GM23248 (cell line): ENCODE measurements at regions not wholly inside any gene's neighbourhood (a gene's known extent, or its start where the extent isn't known, plus 50 kb on each side); places are given as distances from the start of the nearest gene placed in this dataset.

Experiments used
- DNase-seq: peaks from one replicate; pipeline ENCODE4 v3.0.0-alpha.2; 2015
- H2AFZ ChIP-seq: fragments of 200-600 bp; sonication (generic); 2 replicates; pipeline ENCODE4 v1.6.1; 2016; ENCODE audit warnings: antibody characterized with exemption
- H3F3A ChIP-seq: fragments of 200-600 bp; sonication (generic); 2 replicates; pipeline ENCODE4 v1.6.1; 2016; ENCODE audit warnings: mild to moderate bottlenecking, antibody characterized with exemption, mixed run types; ENCODE audit not compliant: insufficient read depth
- H3K27ac ChIP-seq: fragments of 200-600 bp; sonication (generic); 2 replicates; pipeline ENCODE4 v1.5.1; 2016; ENCODE audit warnings: mild to moderate bottlenecking
- H3K27me3 ChIP-seq: fragments of 200-600 bp; sonication (generic); replicated peaks from 2 replicates; pipeline ENCODE4 v1.6.1; 2016; ENCODE audit warnings: mild to moderate bottlenecking; ENCODE audit not compliant: insufficient read depth
- H3K36me3 ChIP-seq: fragments of 200-600 bp; sonication (generic); 2 replicates; pipeline ENCODE4 v1.6.1; 2016; ENCODE audit warnings: low read depth, mild to moderate bottlenecking
- H3K4me1 ChIP-seq: fragments of 200-600 bp; sonication (generic); 2 replicates; pipeline ENCODE4 v1.6.1; 2016; ENCODE audit warnings: mild to moderate bottlenecking; ENCODE audit not compliant: insufficient read depth
- H3K4me2 ChIP-seq: fragments of 200-600 bp; sonication (generic); one replicate; pipeline ENCODE4 v1.6.1; 2016; ENCODE audit warnings: mild to moderate bottlenecking; ENCODE audit not compliant: unreplicated experiment
- H3K4me3 ChIP-seq: fragments of 200-600 bp; sonication (generic); 2 replicates; pipeline ENCODE4 v1.5.1; 2016; ENCODE audit warnings: mild to moderate bottlenecking
- H3K79me2 ChIP-seq: fragments of 200-600 bp; sonication (generic); 2 replicates; pipeline ENCODE4 v1.6.1; 2016; ENCODE audit warnings: mild to moderate bottlenecking; ENCODE audit not compliant: insufficient read depth
- H3K9ac ChIP-seq: fragments of 200-600 bp; sonication (generic); 2 replicates; pipeline ENCODE4 v1.6.1; 2016; ENCODE audit warnings: mild to moderate bottlenecking
- H3K9me2 ChIP-seq: fragments of 200-600 bp; sonication (generic); 2 replicates; pipeline ENCODE4 v1.6.1; 2016; ENCODE audit warnings: mixed run types, mild to moderate bottlenecking, moderate library complexity; ENCODE audit not compliant: insufficient read depth
- H3K9me3 ChIP-seq: fragments of 200-600 bp; sonication (generic); one replicate; pipeline ENCODE4 v1.6.1; 2017; ENCODE audit warnings: low read depth
- H4K20me1 ChIP-seq: fragments of 200-600 bp; sonication (generic); 2 replicates; pipeline ENCODE4 v1.6.0; 2016; ENCODE audit not compliant: insufficient read depth
- EZH2 ChIP-seq: fragments of 200-600 bp; sonication (generic); IDR thresholded peaks from 2 replicates; pipeline ENCODE4 v1.6.1; 2018; ENCODE audit warnings: antibody characterized with exemption, mild to moderate bottlenecking; ENCODE audit not compliant: insufficient read depth, poor library complexity, severe bottlenecking
- EZH2phosphoT487 ChIP-seq: fragments of 200-600 bp; sonication (generic); IDR thresholded peaks from 2 replicates; pipeline ENCODE4 v1.6.1; 2018; ENCODE audit warnings: antibody characterized with exemption, moderate library complexity, mild to moderate bottlenecking, low read depth; ENCODE audit not compliant: insufficient read depth
- WGBS, 2 experiments: methylation state at CpG; one replicate each; pipeline ENCODE4 v1.1.6; 2015 to 2017; ENCODE audit warnings: low lambda C conversion rate in 2 of 2, low coverage in 1 of 2; ENCODE audit errors: missing lambda C conversion rate in 2 of 2; 5-methylcytosine and 5-hydroxymethylcytosine counted together
- in situ Hi-C: fragments of 300-500 bp; cut with MboI; formaldehyde crosslinking; loops from 2 replicates; pipeline ENCODE4 v1.15.0; 2020

GRCh38 chr17:70483624-70484023 is 314.3 kb downstream of the KCNJ2 start:
- Histone ChIP-seq H3K9ac (no peak overlapping the region), H3K4me2 (no peak overlapping the region), H3K4me1 (no peaks in the 10 kb centered on the region), H3K9me3 (no peaks in the 10 kb centered on the region), H3K36me3 (no peaks in the 10 kb centered on the region), H3K27me3 (no peaks in the 10 kb centered on the region), H4K20me1 (no peaks in the 10 kb centered on the region), H3K27ac (no peak overlapping the region), H3K9me2 (no peaks in the 10 kb centered on the region), H3K79me2 (no peaks in the 10 kb centered on the region), H3K4me3 (no peak overlapping the region), H3F3A (no peaks in the 10 kb centered on the region), H2AFZ (no peak overlapping the region)
- no peak for DNase-seq
- TF ChIP-seq EZH2 (no peak), EZH2phosphoT487 (no peak)
- in situ Hi-C loops, result no loop called here
- 28 to 42% methylated on average over 3 of the region's 3 CpGs for WGBS, 2 experiments

- Histone ChIP-seq H3K36me3 (no peaks in the 10 kb centered on the region), H3F3A (no peaks in the 10 kb centered on the region), H3K9me2 (no peaks in the 10 kb centered on the region), H3K79me2 (no peaks in the 10 kb centered on the region), H3K4me2 (no peak overlapping the region), H3K4me3 (no peak overlapping the region), H3K9me3 (no peaks in the 10 kb centered on the region), H4K20me1 (no peaks in the 10 kb centered on the region), H3K27ac (no peak overlapping the region), H3K27me3 (no peaks in the 10 kb centered on the region), H2AFZ (no peak overlapping the region), H3K9ac (no peak overlapping the region), H3K4me1 (no peaks in the 10 kb centered on the region)
- in situ Hi-C loops, result no loop called here
- no peak for DNase-seq
- no peak for TF ChIP-seq EZH2phosphoT487
- 24 to 34% methylated on average over 3 to 4 of the region's 4 CpGs for WGBS, 2 experiments
Measured at GRCh38 chr17:70484050-70484449, 314.7 kb downstream of the KCNJ2 start.

- Histone ChIP-seq H3K36me3 (no peaks in the 10 kb centered on the region), H3K9me2 (no peaks in the 10 kb centered on the region), H3K4me1 (no peaks in the 10 kb centered on the region), H3K79me2 (no peaks in the 10 kb centered on the region), H3K9me3 (no peaks in the 10 kb centered on the region), H3F3A (no peaks in the 10 kb centered on the region), H3K27me3 (no peaks in the 10 kb centered on the region), H3K4me2 (no peak overlapping the region), H3K9ac (no peak overlapping the region), H4K20me1 (no peaks in the 10 kb centered on the region), H3K4me3 (no peak overlapping the region), H2AFZ (no peak overlapping the region), H3K27ac (no peak overlapping the region)
- no peak for DNase-seq
- 63 to 65% methylated on average over 7 of the region's 7 CpGs for WGBS, 2 experiments
- in situ Hi-C loops, result no loop called here
- no peak for TF ChIP-seq EZH2phosphoT487
- TF ChIP-seq EZH2, result no peak
Measured at GRCh38 chr17:70484496-70484895, 315.2 kb downstream of the KCNJ2 start.

- H3K4me1 ChIP-seq, result no peaks in the 10 kb centered on the region
- H3K9me3 ChIP-seq, result no peaks in the 10 kb centered on the region
- H3K4me2 ChIP-seq, result no peak overlapping the region
- no peak for DNase-seq
- H3K9ac ChIP-seq, result no peak overlapping the region
- no peaks in the 10 kb centered on the region for H4K20me1 ChIP-seq
- no peak overlapping the region for H3K27ac ChIP-seq
- H3K79me2 ChIP-seq, result no peaks in the 10 kb centered on the region
- no peak overlapping the region for H2AFZ ChIP-seq
- H3K36me3 ChIP-seq, result no peaks in the 10 kb centered on the region
- H3F3A ChIP-seq, result no peaks in the 10 kb centered on the region
- no peak overlapping the region for H3K4me3 ChIP-seq
- in situ Hi-C loops, result no loop called here
- 25 to 33% methylated on average over 2 of the region's 2 CpGs for WGBS, 2 experiments
- H3K9me2 ChIP-seq, result no peaks in the 10 kb centered on the region
- no peaks in the 10 kb centered on the region for H3K27me3 ChIP-seq
- TF ChIP-seq EZH2 (no peak), EZH2phosphoT487 (no peak)
Measured at GRCh38 chr17:70492368-70492767, 323.0 kb downstream of the KCNJ2 start.

GRCh38 chr17:70493277-70493874 is 324.0 kb downstream of the KCNJ2 start:
- in situ Hi-C loops, result no loop called here
- H3K4me1 ChIP-seq, result no peaks in the 10 kb centered on the region
- H3K4me2 ChIP-seq, result no peak overlapping the region

More at GRCh38 chr17:70493277-70493874, 324.0 kb downstream of the KCNJ2 start:
- H2AFZ ChIP-seq, result no peak overlapping the region
- DNase-seq, result no peak
- no peak overlapping the region for H3K9ac ChIP-seq
- H3K27ac ChIP-seq, result no peak overlapping the region
- H3F3A ChIP-seq, result no peaks in the 10 kb centered on the region
- no peaks in the 10 kb centered on the region for H3K79me2 ChIP-seq
- H3K4me3 ChIP-seq, result no peak overlapping the region
- H3K36me3 ChIP-seq, result no peaks in the 10 kb centered on the region
- no peaks in the 10 kb centered on the region for H4K20me1 ChIP-seq
- 43 to 49% methylated on average over 3 of the region's 3 CpGs for WGBS, 2 experiments
- no peaks in the 10 kb centered on the region for H3K27me3 ChIP-seq
- H3K9me2 ChIP-seq, result no peaks in the 10 kb centered on the region
- TF ChIP-seq EZH2 (no peak), EZH2phosphoT487 (no peak)
- no peaks in the 10 kb centered on the region for H3K9me3 ChIP-seq
